HFF-Myc (cell line): ENCODE measurements at regions not wholly inside any gene's neighbourhood (a gene's known extent, or its start where the extent isn't known, plus 50 kb on each side); places are given as distances from the start of the nearest gene placed in this dataset.

ENCODE experiments used
- DNase-seq: peaks from one replicate; pipeline ENCODE4 v3.0.0-alpha.2; 2011; ENCODE audit warnings: low read depth; ENCODE audit errors: extremely low read depth
- H3K4me3 ChIP-seq: replicated peaks from 2 replicates; pipeline ENCODE4 v1.5.1; 2011; ENCODE audit warnings: low read depth, mild to moderate bottlenecking, control low read depth, low read length
- CTCF ChIP-seq: IDR thresholded peaks from 2 replicates; pipeline ENCODE4 v1.5.1; 2012; ENCODE audit warnings: mild to moderate bottlenecking, low read depth, low read length, control low read depth; ENCODE audit errors: missing control alignments

GRCh38 chr4:144374065-144374464 lies 233.5 kb upstream of the GYPA start:
- DNase-seq = no peak
- H3K4me3 ChIP-seq = no peak overlapping the region
- no peak for TF ChIP-seq CTCF

DNA sequence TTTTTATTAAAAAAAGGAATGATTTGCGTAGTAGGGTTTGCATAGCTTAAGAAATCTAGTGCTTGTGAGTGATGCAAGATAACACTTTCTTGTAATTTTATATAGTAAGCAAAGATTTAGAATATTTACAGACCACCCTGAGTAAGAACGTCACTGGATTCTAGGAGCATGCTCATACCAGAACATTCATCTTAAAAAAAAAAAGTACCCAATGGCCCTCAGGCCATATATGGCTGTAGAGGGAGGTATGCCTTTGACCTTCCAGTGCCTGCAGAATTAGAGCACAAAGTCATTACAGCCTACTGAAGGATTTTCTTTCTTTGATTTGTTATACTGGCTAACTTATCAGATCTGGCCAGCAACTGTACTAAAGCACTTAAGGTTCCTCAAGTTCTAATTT lies 236.3 kb upstream of the GYPA start:
- H3K4me3 ChIP-seq = no peak overlapping the region
- no peak for TF ChIP-seq CTCF
- DNase-seq = no peak

DNA sequence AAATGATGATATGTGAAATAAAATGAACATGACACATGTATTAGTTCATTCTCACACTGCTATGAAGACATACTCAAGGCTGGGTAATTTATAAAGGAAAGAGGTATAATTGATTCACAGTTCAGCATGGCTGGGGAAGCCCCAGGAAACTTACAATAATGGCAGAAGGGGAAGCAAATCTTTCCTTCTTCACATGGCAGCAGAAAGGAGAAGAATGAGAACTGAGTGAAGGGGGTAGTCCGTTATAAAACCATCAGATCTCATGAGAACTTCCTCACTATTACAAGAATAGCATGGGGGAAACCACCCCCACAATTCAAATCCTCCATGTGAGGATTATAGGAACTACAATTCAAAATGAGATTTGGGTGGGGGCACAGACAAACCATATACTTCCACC lies 243.9 kb upstream of the GYPA start:
- DNase-seq = no peak
- H3K4me3 ChIP-seq = no peak overlapping the region
- no peak for TF ChIP-seq CTCF

- H3K4me3 ChIP-seq = no peak overlapping the region
- no peak for TF ChIP-seq CTCF
- peak; percentile 19 for DNase-seq
Measured at GRCh38 chr4:144399927-144400326, 246.0 kb upstream of the HHIP start.

DNA sequence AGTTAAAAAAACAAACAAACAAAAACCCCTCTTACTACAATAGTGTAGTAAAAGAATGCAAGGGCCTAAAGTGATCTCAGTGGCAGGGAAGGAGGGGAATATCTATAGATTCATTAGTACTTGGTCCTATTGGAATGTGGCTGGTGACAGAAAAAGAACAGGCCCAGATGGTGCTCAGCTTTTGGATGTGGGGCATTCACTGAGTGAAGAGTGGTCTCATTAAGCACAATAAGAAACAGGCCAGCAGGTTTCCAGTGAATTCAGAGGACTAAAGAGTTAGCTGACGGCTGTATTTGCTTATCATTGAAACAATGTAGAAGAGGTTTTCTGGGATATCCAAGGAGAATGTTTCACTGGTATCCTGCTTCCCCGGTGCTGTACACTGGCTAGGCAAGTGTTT lies 243.8 kb upstream of the HHIP start:
- TF ChIP-seq CTCF = no peak
- H3K4me3 ChIP-seq = no peak overlapping the region
- DNase-seq = no peak

- TF ChIP-seq CTCF = no peak
- DNase-seq = no peak
- H3K4me3 ChIP-seq = no peak overlapping the region
Measured at GRCh38 chr4:144402999-144403398, 243.0 kb upstream of the HHIP start.

- no peak overlapping the region for H3K4me3 ChIP-seq
- no peak for TF ChIP-seq CTCF
- DNase-seq = no peak
Measured at GRCh38 chr4:144403893-144404292, 242.1 kb upstream of the HHIP start.
